Stimulated activated CD8-positive, alpha-beta memory T cell treated with anti-CD3 and anti-CD28 coated beads, Interleukin-15, amount 100 ng/mL, for 24 hours (primary cell): ENCODE measurements at regions not wholly inside any gene's neighbourhood (a gene's known extent, or its start where the extent isn't known, plus 50 kb on each side); places are given as distances from the start of the nearest gene placed in this dataset.
"Not testable (repeated sequence)": the region's sequence is repeated elsewhere in the genome, so short reads cannot be mapped to it uniquely, and the experiment has no call there.

ENCODE experiments used
- DNase-seq: peaks from one replicate; pipeline ENCODE4 v3.0.0-alpha.2; 2020; ENCODE audit warnings: low read depth

GRCh38 chr7:16265863-16266458, 155.4 kb downstream of the CRPPA start:
- DNase-seq: no peak

- DNase-seq: no peak
Observed at GRCh38 chr7:16264823-16265804, 156.2 kb downstream of the CRPPA start.

GRCh38 chr7:16264036-16264819, 157.1 kb downstream of the CRPPA start:
- no peak for DNase-seq

GRCh38 chr7:16263377-16263776, 158.0 kb downstream of the CRPPA start:
- DNase-seq: not testable (repeated sequence)

- no peak for DNase-seq
Observed at GRCh38 chr7:16261654-16262053, 159.7 kb downstream of the CRPPA start.

- no peak for DNase-seq
Observed at GRCh38 chr7:16261100-16261499, 160.2 kb downstream of the CRPPA start.

GRCh38 chr7:16260236-16260728, 161.1 kb downstream of the CRPPA start:
- no peak for DNase-seq

- DNase-seq: not testable (repeated sequence)
Observed at GRCh38 chr7:16256419-16256818, 164.9 kb downstream of the CRPPA start.

GRCh38 chr7:16255952-16256351, 165.4 kb downstream of the CRPPA start:
- not testable (repeated sequence) for DNase-seq

- not testable (repeated sequence) for DNase-seq
Observed at GRCh38 chr7:16250655-16251054, 170.7 kb downstream of the CRPPA start.

- DNase-seq: not testable (repeated sequence)
Observed at GRCh38 chr7:16249204-16249603, 172.1 kb downstream of the CRPPA start.

- DNase-seq: not testable (repeated sequence)
Observed at GRCh38 chr7:16248556-16248955, 172.8 kb downstream of the CRPPA start.

- DNase-seq: no peak
Observed at GRCh38 chr7:16244469-16244868, 176.9 kb downstream of the CRPPA start.

- DNase-seq: no peak
Observed at GRCh38 chr7:16242920-16243319, 178.4 kb downstream of the CRPPA start.

GRCh38 chr7:16241017-16241416, 180.3 kb downstream of the CRPPA start:
- no peak for DNase-seq

GRCh38 chr7:16236381-16236780, 185.0 kb downstream of the CRPPA start:
- no peak for DNase-seq

GRCh38 chr7:16235147-16236114, 185.9 kb downstream of the CRPPA start:
- DNase-seq: no peak

- DNase-seq: no peak
Observed at GRCh38 chr7:16234493-16235146, 186.7 kb downstream of the CRPPA start.

- DNase-seq: no peak
Observed at GRCh38 chr7:16233517-16233916, 187.8 kb downstream of the CRPPA start.

- no peak for DNase-seq
Observed at GRCh38 chr7:16232273-16232672, 189.1 kb downstream of the CRPPA start.
